Keratinocyte (primary cell): ENCODE measurements at regions not wholly inside any gene's neighbourhood (a gene's known extent, or its start where the extent isn't known, plus 50 kb on each side); places are given as distances from the start of the nearest gene placed in this dataset.

Source experiments
- DNase-seq: peaks from one replicate; pipeline ENCODE4 v3.0.0-alpha.2; 2011; ENCODE audit warnings: low read depth, missing footprints, low spot score
- FAIRE-seq: peaks from 2 replicates; lab custom pipeline; 2011; peaks lifted over from hg19 to GRCh38; lab: Jason Lieb, UNC
- H2AFZ ChIP-seq: 2 replicates; pipeline ENCODE4 v1.6.0; 2012; ENCODE audit warnings: low read length, control low read depth, inconsistent platforms; ENCODE audit not compliant: control insufficient read depth
- H3K27ac ChIP-seq: 2 replicates; pipeline ENCODE4 v1.5.1; 2011; ENCODE audit warnings: low read length; ENCODE audit not compliant: control insufficient read depth, insufficient read depth
- H3K27me3 ChIP-seq: 3 replicates; pipeline ENCODE4 v1.6.0; 2011; ENCODE audit warnings: low read length; ENCODE audit not compliant: control insufficient read depth, insufficient read depth; ENCODE audit errors: extremely low read depth
- H3K36me3 ChIP-seq, 2 experiments: 2 replicates in 1 of 2; 3 replicates in 1 of 2; pipeline ENCODE4 v1.5.1; 2011; ENCODE audit warnings: low read length in 2 of 2, mild to moderate bottlenecking in 1 of 2; ENCODE audit not compliant: control insufficient read depth in 2 of 2, insufficient read depth in 2 of 2; ENCODE audit errors: extremely low read depth in 1 of 2
- H3K4me1 ChIP-seq: 3 replicates; pipeline ENCODE4 v1.5.1; 2011; ENCODE audit warnings: low read length; ENCODE audit not compliant: control insufficient read depth, insufficient read depth; ENCODE audit errors: extremely low read depth
- H3K4me2 ChIP-seq: 3 replicates; pipeline ENCODE4 v1.6.0; 2011; ENCODE audit warnings: low read depth, low read length; ENCODE audit not compliant: control insufficient read depth, insufficient read depth; ENCODE audit errors: extremely low read depth
- H3K4me3 ChIP-seq, 3 experiments: fragments of 200-600 bp in 1 of 3; sonication (generic) in 1 of 3; 2 replicates in 2 of 3; 3 replicates in 1 of 3; pipeline ENCODE4 v1.5.1; 2011 to 2016; ENCODE audit warnings: low read length in 3 of 3, mild to moderate bottlenecking in 3 of 3, control low read depth in 2 of 3, inconsistent platforms in 1 of 3, low read depth in 1 of 3, mixed read lengths in 1 of 3, mixed run types in 1 of 3, moderate library complexity in 1 of 3; ENCODE audit not compliant: control insufficient read depth in 2 of 3, insufficient read depth in 2 of 3; ENCODE audit errors: extremely low read depth in 1 of 3
- H3K79me2 ChIP-seq: 2 replicates; pipeline ENCODE4 v1.6.0; 2012; ENCODE audit warnings: low read length; ENCODE audit not compliant: control insufficient read depth, insufficient read depth
- H3K9ac ChIP-seq: 3 replicates; pipeline ENCODE4 v1.6.0; 2011; ENCODE audit warnings: low read length; ENCODE audit not compliant: control insufficient read depth, insufficient read depth; ENCODE audit errors: extremely low read depth
- H3K9me1 ChIP-seq: 3 replicates; pipeline ENCODE4 v1.6.0; 2011; ENCODE audit warnings: low read length; ENCODE audit not compliant: control insufficient read depth, insufficient read depth; ENCODE audit errors: extremely low read depth
- H3K9me3 ChIP-seq: 2 replicates; pipeline ENCODE4 v1.5.1; 2012; ENCODE audit warnings: low read depth, low read length; ENCODE audit not compliant: control insufficient read depth
- H4K20me1 ChIP-seq: 3 replicates; pipeline ENCODE4 v1.6.0; 2011; ENCODE audit warnings: low read length; ENCODE audit not compliant: control insufficient read depth, insufficient read depth; ENCODE audit errors: extremely low read depth
- EZH2 ChIP-seq: IDR thresholded peaks from one replicate; pipeline ENCODE4 v1.6.1; 2012; ENCODE audit warnings: inconsistent platforms, mild to moderate bottlenecking, low read length, moderate library complexity
- dilution Hi-C: fragments of 300-500 bp; cut with MboI; formaldehyde crosslinking; loops from one replicate; pipeline ENCODE4 v1.7.0; 2020; ENCODE audit warnings: low sequenced_read_pairs; ENCODE audit not compliant: extremely low pct_ligation_motif_present
- TF ChIP-seq, protein P1 (sequence below), 3 experiments: IDR thresholded peaks in 1 of 3; conservative IDR thresholded peaks in 1 of 3; optimal IDR thresholded peaks in 1 of 3; 2 replicates in 2 of 3; 3 replicates in 1 of 3; pipeline versions ENCODE3 to v1.5.1; 2011; ENCODE audit warnings: low read length in 3 of 3, mild to moderate bottlenecking in 3 of 3, moderate library complexity in 2 of 3, control low read depth in 1 of 3, inconsistent platforms in 1 of 3; ENCODE audit not compliant: insufficient read depth in 2 of 3; ENCODE audit errors: extremely low read depth in 1 of 3

DNA sequence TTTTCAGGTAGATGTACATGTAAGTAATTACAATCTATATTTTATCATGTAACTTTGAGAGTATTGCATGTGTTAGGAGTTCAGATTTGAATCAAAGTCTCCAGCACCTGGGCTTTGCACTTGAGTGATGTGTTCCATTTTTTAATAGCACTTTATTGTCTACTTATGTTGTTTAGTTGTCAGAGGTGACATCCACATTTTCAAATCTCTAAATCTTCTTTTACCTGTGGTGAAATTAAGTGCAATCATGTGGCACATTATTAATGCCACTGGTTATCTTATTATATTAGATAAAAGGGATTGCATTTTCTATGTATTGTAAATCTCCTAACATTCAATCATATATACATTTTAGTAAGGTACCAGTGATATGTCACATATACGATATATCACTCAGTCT is 333.4 kb downstream of the AASDHPPT start:
- DNase-seq (no peak), FAIRE-seq (no peak)
- H3K4me1 ChIP-seq: no peaks in the 10 kb centered on the region
- H3K4me2 ChIP-seq: no peak overlapping the region
- TF ChIP-seq EZH2: no peak
- TF ChIP-seq, protein P1, sequence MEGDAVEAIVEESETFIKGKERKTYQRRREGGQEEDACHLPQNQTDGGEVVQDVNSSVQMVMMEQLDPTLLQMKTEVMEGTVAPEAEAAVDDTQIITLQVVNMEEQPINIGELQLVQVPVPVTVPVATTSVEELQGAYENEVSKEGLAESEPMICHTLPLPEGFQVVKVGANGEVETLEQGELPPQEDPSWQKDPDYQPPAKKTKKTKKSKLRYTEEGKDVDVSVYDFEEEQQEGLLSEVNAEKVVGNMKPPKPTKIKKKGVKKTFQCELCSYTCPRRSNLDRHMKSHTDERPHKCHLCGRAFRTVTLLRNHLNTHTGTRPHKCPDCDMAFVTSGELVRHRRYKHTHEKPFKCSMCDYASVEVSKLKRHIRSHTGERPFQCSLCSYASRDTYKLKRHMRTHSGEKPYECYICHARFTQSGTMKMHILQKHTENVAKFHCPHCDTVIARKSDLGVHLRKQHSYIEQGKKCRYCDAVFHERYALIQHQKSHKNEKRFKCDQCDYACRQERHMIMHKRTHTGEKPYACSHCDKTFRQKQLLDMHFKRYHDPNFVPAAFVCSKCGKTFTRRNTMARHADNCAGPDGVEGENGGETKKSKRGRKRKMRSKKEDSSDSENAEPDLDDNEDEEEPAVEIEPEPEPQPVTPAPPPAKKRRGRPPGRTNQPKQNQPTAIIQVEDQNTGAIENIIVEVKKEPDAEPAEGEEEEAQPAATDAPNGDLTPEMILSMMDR (optimal IDR thresholded peaks at IDR 0.05 in 1 of 3, IDR thresholded peaks at IDR 0.05 in 1 of 3, conservative IDR thresholded peaks at IDR 0.05 in 1 of 3; ENCODE audit: extremely low read depth in 1 of 3, insufficient read depth in 2 of 3, low read length in 3 of 3): no peak
- H4K20me1 ChIP-seq: no peaks in the 10 kb centered on the region
- no peaks in the 10 kb centered on the region for H3K27me3 ChIP-seq
- dilution Hi-C loops: no loop called here
- H3K79me2 ChIP-seq: no peaks in the 10 kb centered on the region
- no peak overlapping the region for H3K27ac ChIP-seq
- H3K9ac ChIP-seq: no peak overlapping the region
- no peaks in the 10 kb centered on the region for H3K36me3 ChIP-seq
- H3K9me1 ChIP-seq: no peaks in the 10 kb centered on the region
- H3K9me3 ChIP-seq: no peaks in the 10 kb centered on the region
- no peak overlapping the region for H2AFZ ChIP-seq
- H3K4me3 ChIP-seq: no peak overlapping the region

DNA sequence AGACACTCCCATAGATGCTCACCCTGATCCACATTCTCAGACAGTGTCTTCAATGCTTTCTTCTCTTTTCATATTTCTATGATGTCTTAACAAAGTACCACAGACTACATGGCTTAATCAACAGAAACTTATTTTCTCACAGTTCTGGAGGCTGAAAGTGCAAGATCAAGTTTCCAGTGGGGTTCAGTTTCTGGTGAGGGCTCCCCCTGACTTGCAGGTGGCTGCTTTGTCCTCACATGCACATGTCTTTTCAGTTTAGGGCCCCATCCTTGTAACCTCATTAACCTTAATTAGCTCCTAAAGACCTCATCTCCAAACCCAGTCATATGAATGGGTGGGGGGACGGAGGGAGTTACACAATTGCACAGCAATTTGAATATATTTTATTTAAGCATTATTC is 335.8 kb downstream of the AASDHPPT start:
- TF ChIP-seq EZH2: no peak
- TF ChIP-seq, protein P1 (optimal IDR thresholded peaks at IDR 0.05 in 1 of 3, IDR thresholded peaks at IDR 0.05 in 1 of 3, conservative IDR thresholded peaks at IDR 0.05 in 1 of 3; ENCODE audit: extremely low read depth in 1 of 3, insufficient read depth in 2 of 3, low read length in 3 of 3): no peak
- Histone ChIP-seq H3K79me2 (no peaks in the 10 kb centered on the region), H3K4me2 (no peak overlapping the region), H3K9ac (no peak overlapping the region), H3K4me3 (no peak overlapping the region), H3K9me1 (no peaks in the 10 kb centered on the region), H3K36me3 (no peaks in the 10 kb centered on the region), H2AFZ (no peak overlapping the region), H3K9me3 (no peaks in the 10 kb centered on the region), H3K27me3 (no peaks in the 10 kb centered on the region), H4K20me1 (no peaks in the 10 kb centered on the region), H3K4me1 (no peaks in the 10 kb centered on the region), H3K27ac (no peak overlapping the region)
- DNase-seq: no peak
- dilution Hi-C loops: no loop called here
- no peak for FAIRE-seq
